HG03565 (cell line): ENCODE measurements at regions not wholly inside any gene's neighbourhood (a gene's known extent, or its start where the extent isn't known, plus 50 kb on each side); places are given as distances from the start of the nearest gene placed in this dataset.

ENCODE experiments used
- ATAC-seq: cut with Tn5 transposase; IDR thresholded peaks from one replicate; pipeline ENCODE4 v1.9.1; 2021; ENCODE audit warnings: mild to moderate bottlenecking, moderate library complexity; ENCODE audit not compliant: unreplicated experiment

- ATAC-seq, result no peak
Observed at GRCh38 chr13:111513766-111514609, 193.5 kb downstream of the TEX29 start.

DNA sequence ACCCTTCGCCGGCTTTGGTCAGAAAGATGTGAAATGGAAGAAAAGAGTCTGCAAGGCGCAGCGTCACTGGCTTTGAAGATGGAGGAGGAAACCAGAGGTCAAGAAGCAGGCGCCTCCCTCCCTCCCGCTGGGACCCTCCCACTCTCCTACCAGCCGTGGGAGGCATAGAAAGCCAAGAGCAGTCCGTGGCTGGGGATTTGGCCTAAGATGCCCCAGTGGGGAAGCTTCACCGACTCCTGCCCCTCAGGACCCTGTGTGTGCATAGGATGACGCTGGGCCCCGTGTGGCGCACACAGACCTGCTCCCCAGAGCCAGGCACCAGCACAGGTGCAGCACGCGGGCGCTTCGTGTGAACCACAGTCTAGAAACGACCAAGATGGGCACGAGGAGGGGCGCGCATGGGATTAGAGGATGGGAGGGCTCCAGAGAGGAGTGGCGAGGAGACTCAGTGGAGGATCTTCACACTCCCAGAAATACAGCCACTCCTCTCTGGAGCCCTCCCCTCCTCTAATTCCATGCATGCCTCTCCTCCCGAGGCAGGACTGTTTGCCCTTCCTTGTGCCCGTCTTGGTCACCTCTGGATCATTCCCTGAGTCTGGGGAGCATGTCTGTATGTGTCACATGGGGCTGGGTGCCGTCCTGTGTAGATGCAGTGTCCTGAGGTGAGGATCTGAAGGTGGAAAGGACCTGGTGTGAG is 194.3 kb downstream of the TEX29 start:
- no peak for ATAC-seq

- no peak for ATAC-seq
Observed at GRCh38 chr13:111515307-111515617, 194.8 kb downstream of the TEX29 start.

GRCh38 chr13:111515635-111516034 is 195.2 kb downstream of the TEX29 start:
- ATAC-seq, result no peak

DNA sequence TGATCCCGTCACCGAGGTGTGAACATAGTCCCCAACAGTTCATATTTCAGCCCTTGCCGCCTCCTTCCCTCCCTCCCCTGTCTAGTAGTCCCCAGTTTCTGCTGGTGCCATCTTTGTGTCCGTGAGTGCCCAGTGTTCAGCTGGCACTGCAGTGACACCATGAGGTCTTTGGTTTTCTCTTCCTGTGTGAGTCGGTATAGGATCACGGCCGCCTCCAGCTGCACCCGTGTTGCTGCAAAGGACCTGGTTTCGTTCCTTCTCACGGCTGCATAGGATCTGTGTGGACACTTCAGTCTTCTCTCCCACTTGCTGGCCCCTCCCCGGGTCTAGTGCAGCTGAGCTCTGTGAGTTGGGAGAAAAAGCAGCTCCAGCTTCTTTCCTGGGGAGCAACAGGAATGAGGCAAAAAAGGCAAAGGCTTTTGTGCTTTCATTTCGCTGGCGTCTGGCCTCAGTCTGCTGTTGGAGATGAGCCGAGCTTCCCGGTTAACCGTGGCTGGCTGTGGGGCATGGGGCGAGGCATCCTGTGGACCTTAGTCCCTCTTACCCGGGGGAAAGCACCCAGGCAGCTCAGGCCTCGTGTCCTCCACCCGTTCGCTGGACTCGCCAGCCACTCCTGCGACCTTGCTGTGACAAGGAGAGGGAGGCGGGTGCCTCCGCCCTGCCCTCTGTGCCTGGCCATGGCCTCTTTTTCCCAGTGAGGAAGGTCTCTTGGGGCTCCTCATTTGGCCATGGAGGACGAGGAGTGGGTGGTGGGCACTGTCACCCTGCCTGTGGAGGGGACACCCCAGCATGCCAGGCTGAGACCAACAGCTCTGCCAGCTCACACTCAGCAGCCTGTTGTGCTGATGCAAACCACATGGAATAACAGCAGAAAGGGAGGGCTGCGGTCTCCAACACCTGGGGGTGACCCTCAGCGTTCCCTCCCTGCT is 196.5 kb downstream of the TEX29 start:
- no peak for ATAC-seq

DNA sequence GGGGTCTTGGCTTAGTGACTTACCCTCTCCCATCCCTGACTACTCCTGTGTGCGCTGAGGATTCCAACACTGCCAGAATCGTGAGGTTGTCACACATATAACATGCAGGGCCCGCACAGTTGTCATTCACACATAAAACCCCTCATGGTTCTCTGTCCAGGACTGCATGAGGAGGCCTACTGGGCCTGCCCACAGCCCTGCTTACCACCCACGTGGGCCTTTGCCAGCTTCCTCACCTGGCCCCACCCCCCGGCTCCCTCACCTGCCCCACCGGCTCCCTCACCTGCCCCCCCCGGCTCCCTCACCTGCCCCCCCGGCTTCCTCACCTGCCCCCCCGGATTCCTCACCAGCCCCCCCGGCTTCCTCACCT is 197.2 kb downstream of the TEX29 start:
- ATAC-seq, result no peak

GRCh38 chr13:111518161-111518792 is 197.8 kb downstream of the TEX29 start:
- no peak for ATAC-seq

GRCh38 chr13:111519041-111519440 is 198.6 kb downstream of the TEX29 start:
- ATAC-seq, result no peak

DNA sequence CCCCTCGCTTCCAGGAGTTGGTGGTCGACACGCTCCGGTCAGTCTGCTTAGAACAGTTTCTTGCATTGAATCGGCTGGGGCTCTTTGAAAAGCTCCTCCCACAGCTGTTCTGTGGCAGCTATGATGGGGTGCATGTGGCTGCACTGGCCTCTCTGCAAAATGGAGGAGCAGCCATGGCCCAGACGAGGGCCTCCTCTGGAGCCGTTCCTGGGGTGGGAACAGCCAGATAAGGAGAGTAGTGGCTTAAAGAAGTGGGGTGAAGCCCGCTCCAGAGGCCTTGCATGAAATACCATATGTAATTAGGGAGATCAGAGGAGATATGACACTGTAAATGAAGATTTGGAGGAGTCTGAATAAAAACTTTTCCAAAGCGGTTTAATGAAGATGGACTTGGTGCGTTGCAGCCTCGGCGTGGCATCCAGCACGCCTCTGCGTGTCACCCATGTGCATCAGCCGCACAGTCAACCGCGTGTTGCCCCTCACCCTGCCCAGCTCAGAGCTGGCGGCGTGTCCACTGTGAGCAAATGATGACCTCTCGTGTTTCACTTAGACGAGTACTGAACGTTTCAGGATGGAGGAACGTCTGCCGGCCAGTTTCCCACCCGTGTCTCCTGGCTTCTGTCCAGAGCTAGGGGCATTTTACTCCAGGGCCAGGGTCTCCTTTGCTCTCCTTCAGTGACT is 199.2 kb downstream of the TEX29 start:
- no peak for ATAC-seq

DNA sequence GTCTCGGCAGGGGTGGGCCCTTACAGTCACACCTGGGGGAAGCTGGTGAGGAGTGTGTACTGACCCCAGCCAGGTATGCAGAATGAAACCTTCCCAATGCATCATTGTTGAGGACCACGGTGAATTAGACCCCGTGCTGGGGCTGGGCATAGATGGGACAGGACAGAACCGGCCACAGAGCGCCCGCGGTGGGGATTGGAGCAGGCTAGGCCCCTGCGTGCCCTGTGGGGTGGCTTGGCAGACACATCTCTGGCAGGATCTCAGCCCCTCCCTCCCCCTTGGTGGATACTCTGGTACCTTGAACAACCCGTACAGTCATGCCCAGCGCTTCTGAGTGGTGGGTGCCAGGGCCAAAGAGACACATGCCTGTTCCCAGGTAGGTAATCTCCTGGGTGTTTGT is 200.6 kb downstream of the TEX29 start:
- no peak for ATAC-seq

DNA sequence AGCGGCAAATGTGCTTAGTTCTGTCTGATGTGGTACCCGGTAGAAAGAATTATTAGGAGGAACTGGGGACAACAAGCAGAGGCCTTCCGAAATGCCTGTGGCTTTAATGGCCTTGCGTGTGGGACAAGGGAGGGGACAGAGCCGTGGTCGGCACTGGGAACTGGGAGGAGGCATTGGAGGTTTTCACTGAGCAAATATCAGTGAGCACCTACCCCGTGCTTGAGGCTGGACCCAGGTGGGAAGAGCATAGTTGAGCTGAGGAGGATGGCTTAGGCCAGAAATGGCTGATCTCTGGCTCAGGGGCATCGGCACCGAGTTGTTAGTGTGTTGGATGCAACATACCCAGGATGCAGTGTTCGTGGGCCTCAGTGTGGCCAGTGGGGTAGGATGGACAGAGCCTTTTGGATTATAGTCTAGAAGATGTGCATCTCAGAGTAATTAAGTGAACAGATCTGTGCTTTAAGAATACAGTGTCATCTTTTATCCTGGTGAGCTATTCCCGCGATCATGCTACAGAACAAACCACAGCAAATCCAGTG is 201.3 kb downstream of the TEX29 start:
- no peak for ATAC-seq

DNA sequence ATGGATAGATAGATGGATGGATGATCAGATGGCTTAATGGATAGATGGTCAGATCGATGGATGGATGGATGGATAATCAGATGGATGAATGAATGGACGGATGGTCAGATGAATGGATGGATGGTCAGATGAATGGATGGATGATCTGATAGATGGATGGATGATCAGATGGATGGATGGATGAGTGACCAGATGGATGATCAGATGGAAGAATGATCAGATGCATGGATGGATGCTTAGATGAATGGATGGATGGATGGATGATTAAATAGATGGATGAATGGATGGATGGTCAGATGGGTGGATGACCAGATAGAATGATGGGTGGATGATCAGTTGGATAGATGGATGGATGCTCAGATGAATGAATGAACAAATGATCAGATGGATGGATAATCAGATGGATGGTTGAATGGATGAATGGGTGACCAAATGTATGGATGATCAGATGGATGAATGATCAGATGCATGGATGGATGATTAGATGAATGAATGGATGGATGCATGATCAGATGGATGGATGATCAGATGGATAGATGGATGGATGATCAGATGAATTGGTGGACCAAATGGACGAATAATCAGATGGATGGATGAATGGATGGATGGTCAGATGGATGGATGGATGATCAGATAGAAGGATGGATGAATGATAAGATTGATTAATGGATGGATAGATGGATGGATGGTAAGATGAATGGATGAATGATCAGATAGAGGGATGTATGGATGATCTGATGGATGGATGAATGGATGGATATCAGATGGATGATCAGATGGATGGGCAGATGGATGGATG is 205.1 kb downstream of the TEX29 start:
- no peak for ATAC-seq

DNA sequence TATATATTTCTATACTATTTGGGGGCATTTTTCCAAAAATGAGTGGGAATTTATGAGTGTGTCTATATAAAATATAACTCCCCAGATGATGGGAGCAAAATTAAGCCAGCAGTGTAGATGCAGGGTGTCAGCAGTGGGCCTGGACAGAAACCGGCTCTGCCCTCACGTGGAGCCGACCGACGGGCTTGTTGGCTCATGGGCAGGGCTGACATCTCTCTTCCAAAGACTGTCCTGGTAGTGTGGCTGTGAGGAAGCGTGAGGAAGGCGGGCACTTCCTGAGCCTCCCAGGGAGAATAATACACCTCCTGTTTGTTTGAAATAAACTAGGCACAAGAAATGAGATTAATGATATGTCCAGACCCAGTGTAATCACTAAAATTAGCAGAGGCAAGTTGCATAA is 206.5 kb downstream of the TEX29 start:
- ATAC-seq, result no peak

- no peak for ATAC-seq
Observed at GRCh38 chr13:111527614-111528229, 207.3 kb downstream of the TEX29 start.

- no peak for ATAC-seq
Observed at GRCh38 chr13:111528513-111528912, 208.1 kb downstream of the TEX29 start.

- no peak for ATAC-seq
Observed at GRCh38 chr13:111530137-111530870, 209.9 kb downstream of the TEX29 start.

GRCh38 chr13:111531505-111531904 is 211.1 kb downstream of the TEX29 start:
- no peak for ATAC-seq

DNA sequence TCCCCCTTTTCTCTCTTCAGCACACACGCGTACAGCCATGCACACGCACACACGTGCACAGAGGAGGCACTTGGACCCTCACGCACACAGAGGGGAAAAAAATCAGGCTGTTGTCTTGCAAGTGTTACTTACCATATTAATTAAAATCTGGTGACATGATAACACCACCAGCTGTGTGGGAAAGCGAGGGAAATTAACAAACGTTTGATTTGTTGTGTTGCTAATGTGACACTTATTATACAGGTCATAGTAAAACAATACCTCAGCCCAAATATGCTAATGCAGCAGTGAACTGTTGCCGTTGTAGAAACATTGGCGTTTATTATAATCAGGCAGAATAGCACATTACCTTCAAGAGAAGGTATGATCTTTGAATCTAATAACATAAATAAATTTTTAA is 211.7 kb downstream of the TEX29 start:
- no peak for ATAC-seq
